Skeletal muscle cell (primary cell): ENCODE measurements at regions not wholly inside any gene's neighbourhood (a gene's known extent, or its start where the extent isn't known, plus 50 kb on each side); places are given as distances from the start of the nearest gene placed in this dataset.
"Not testable (repeated sequence)": the region's sequence is repeated elsewhere in the genome, so short reads cannot be mapped to it uniquely, and the experiment has no call there.

Experiments used
- DNase-seq: peaks from one replicate; pipeline ENCODE4 v3.0.0-alpha.2; 2010; ENCODE audit warnings: low read depth
- H3K4me3 ChIP-seq: 2 replicates; pipeline ENCODE4 v1.5.1; 2011; ENCODE audit warnings: low read depth, mild to moderate bottlenecking, control low read depth, low read length, moderate library complexity

DNA sequence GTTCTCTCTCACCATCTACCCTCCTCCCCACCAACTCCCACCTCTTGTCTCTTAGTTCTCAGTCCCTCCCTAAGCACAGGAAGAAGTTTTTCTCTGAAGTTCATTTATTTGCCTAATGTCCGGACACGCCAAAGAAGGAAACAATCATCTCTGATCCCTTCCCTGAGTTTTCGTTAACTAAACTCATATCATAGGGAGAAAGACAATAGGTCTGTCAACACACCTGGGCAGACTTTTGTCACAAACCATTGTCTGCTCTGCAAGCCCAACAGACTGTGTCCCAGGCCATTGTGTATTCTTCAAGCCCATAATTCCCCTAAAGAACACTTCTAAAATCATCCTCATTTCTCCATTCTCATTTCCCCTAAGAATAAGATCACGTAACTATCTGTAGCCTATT lies 691.0 kb upstream of the MBL2 start:
- DNase-seq, result no peak
- no peak overlapping the region for H3K4me3 ChIP-seq

DNA sequence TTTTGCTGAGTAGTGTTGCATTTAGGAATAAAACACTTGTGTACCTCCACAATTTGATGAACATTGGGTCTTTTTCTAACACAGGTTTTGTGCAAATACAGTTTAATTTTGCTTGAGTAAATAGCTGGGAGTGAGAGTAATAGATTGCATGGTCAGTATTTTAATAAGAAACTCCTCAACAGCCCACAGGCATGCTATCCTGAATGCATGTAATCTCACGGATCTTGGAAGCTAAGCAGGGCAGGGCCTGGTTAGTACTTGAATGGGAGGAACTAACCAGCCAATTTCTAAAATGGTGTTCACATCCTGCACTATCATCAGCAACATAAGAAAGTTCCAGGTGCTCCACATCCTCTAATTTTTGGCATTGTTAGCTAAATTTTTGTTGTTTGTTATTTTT lies 685.4 kb upstream of the MBL2 start:
- no peak overlapping the region for H3K4me3 ChIP-seq
- no peak for DNase-seq

DNA sequence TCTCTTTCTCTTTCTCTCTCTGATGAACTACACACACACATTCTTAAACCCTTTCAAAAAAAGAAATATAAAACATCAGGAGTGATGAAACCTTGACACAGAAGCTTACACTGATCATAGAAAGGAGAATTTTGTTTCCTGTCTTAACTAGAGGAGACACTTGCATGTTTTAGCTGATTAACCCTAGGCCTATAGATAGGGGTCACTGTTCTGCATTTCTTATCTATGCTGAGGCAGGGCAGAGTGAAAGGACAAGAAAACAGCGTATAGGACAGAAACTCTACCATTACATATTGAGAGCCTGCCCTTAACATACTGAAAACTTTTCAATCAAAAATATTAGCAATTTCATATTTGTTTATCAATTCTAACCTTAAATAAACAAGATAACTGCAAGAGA lies 680.6 kb upstream of the MBL2 start:
- DNase-seq, result no peak
- no peak overlapping the region for H3K4me3 ChIP-seq

GRCh38 chr10:53447576-53447975 lies 675.0 kb upstream of the MBL2 start:
- no peak for DNase-seq
- H3K4me3 ChIP-seq, result no peak overlapping the region

DNA sequence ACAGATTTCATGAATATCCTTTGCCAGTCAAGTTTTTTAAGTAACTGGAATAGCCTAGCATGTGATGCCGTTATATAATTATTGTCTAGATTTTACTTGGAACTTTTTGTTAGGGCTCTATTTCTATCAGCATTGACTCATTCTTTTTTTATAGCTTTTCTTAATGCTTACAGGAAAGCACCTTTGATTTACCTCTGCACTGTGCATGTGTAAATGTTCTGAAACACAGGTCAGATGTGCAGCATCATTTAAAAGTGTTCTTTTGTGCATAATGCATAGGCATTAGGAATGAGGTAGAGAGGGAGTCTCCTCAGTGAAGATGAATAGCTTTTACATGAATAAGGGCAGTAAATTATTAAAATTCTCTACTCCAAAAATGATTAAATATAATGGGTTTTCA lies 669.3 kb upstream of the MBL2 start:
- no peak for DNase-seq
- no peak overlapping the region for H3K4me3 ChIP-seq

DNA sequence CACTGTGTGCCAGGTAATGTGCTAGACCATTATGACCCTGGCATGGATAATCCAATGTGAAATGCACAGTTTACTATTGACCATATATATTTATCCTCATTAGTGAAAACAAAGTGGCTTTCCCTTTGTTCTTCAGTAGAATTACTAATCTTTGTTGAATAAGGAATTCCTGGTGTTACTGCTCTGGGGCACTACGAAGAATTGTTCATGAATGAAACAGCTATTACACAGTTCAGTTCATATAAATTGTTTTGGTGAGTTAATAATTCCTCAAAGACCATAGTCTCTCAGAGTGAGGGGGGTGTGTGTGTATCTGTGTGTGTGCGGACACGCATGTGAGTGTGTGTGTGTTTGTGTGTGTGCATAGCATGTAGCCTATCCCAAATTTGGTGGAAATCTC lies 668.0 kb upstream of the MBL2 start:
- H3K4me3 ChIP-seq, result no peak overlapping the region
- DNase-seq, result no peak

DNA sequence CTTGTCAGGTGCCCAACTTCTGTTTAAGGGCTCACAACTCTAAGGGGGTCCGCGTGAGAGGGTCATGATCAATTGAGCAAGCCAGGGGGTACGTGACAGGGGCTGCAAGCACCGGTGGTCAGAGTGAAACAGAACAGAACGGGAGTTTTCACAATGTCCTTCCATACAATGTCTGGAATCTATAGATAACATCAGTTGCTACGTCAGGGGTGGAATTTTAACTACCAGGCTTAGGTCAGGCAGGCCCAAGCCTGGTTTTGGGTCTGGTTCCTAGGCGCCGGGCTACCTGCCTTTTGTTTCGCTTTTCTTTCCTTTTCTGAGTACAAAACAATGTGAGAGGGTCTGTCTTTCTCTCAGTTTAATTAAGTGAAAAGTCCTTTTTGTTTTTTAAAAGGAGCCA lies 666.5 kb upstream of the MBL2 start:
- not testable (repeated sequence) for DNase-seq, H3K4me3 ChIP-seq

GRCh38 chr10:53434413-53434812 lies 661.8 kb upstream of the MBL2 start:
- H3K4me3 ChIP-seq, result no peak overlapping the region
- no peak for DNase-seq

DNA sequence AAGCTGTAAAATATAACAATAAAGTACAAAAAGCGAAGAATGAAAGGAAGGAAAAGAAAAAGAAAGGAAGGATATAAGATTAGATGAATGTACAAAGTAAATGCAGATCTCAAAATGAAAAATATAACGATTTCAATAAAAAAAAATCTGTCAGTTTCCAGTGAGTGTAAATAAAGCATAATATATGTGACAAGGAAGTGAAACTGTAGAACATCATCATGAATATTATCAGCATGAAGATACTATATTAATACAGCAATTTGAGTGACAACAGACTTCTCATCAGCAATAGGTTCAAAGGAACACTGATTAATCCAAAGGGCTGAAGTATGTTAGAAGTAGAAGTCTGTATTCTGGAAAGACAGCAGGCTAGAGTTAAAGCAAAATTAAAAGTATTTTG lies 659.5 kb upstream of the MBL2 start:
- no peak for DNase-seq

DNA sequence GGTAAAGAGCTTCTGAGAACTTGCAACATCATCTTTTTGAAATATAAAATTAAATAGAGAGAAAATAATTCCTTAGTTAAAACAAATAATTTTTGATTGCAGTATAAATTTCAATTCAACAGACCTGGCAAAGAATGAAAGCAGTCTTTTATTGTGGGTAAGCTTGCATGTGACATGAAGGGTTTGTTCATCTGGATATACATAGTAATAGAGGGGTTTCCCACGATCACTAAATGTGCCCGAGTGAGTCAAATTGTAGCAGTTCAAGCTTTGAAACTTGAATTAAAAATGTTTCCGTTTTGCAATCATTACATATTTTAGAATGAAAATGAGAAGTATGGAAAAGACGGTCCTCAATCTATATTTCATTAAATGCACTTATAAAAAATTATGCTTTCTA lies 658.4 kb upstream of the MBL2 start:
- no peak for DNase-seq
- no peak overlapping the region for H3K4me3 ChIP-seq

More for the DNA sequence above, 659.5 kb upstream of the MBL2 start:
- H3K4me3 ChIP-seq, result no peak overlapping the region

DNA sequence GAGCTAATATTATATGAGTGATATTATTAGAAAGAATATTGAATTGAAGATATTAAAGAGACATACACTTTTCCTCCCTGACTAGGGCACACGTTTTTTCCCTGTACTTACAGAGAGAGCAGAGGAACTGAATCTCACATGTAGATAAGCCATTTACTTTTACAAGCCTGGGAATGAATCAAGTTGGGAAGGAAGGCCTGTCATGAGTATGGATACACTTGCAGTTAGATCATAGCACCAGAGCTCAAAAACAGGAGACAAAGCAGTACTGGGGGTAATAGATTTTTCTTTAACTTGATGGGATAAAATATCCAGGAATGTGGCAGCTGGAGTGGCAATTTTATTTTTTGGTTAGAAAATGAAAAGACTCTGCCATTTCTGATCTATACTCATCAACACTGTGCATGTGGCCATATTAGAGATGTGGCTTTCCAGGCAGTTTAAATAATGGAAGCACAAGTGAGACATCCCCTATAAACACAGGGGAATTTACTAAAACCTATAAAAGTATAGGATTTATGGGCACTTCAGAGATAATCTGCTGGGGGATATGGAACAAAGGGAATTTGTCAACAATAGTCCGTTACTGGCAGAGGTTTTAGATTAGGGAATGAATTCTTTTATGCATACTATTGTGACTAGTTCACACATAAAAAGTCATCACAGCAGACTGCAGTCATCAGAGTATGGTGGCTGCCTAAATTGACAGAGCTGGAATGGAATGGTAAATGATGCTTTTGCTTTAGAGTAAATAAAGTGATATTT lies 657.7 kb upstream of the MBL2 start:
- H3K4me3 ChIP-seq, result no peak overlapping the region
- DNase-seq, result no peak

DNA sequence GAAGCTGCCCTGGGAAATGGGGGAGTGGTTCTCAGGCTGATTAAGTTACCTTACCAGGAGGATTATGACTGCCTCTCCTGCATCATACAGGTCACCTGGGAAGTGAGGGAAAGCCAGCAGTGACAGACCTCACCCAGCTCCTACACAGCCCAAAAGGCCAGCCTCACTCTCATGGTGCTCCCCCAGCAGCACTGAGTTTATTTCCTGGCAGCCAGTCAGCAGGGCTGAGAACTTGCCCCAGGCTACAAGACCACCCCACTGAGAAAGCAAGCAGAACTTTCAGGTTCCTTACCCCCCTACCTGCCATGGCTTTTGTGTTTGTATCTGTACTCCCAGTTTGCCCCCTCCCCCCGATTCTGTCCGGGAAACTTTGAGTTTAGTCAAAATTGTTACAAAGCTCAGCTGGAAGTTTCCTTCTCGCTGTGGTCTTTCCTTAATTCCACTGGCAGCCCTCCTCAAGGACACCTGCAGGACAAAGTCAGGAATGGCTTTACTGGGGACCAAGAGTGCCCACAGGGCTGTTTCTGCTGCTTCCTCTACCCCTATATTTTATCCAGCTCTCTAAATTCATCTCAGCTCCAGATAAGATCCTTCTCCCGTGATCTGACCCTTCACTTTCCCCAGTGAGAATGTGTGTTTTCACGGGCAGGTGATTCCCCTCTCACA lies 649.8 kb upstream of the MBL2 start:
- no peak for DNase-seq
- H3K4me3 ChIP-seq, result no peak overlapping the region

DNA sequence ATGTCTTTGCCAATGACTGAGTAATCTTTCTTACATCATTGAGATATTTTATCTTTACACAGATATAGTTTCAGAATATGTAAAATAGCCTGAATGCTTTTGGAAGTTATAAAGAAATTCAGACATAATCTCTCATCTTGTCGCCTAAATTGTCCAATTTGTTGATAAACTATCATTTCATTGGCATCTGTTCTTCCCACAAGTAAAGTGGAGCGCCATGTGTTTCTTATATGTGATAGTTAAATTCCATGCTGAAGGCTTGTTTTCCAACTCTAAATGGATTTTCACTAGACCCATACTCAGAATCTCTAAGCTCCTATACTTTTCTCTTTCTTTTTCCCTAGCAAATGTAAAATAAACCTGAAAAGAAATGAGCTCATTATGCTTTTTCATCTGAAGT lies 640.1 kb upstream of the MBL2 start:
- no peak overlapping the region for H3K4me3 ChIP-seq
- DNase-seq, result no peak

- no peak for DNase-seq
- no peak overlapping the region for H3K4me3 ChIP-seq
Measured at GRCh38 chr10:53406532-53406931, 633.9 kb upstream of the MBL2 start.

DNA sequence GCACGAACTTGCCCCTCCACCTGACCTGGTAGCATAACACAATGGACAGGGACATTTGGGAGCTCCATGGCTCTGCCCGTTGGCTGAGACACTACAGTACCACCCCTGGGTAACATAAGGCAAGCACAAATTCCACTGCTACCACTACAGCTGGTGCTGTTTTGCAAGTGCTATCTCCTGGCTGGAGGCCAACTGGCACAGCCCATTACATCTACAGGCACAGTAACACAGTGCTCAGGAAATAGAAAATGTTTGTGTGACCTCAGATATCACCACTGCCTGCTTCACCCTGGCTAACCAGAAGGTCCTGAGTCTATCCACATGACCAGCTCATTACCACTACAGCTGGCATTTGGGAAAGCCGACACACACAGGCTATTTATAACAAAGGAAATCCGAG lies 631.1 kb upstream of the MBL2 start:
- DNase-seq, result no peak
- H3K4me3 ChIP-seq, result no peak overlapping the region

GRCh38 chr10:53402594-53402993 lies 630.0 kb upstream of the MBL2 start:
- DNase-seq, result no peak
- no peak overlapping the region for H3K4me3 ChIP-seq

- no peak overlapping the region for H3K4me3 ChIP-seq
- no peak for DNase-seq
Measured at GRCh38 chr10:53401536-53401935, 629.0 kb upstream of the MBL2 start.

- H3K4me3 ChIP-seq, result no peak overlapping the region
- no peak for DNase-seq
Measured at GRCh38 chr10:53396876-53397275, 624.3 kb upstream of the MBL2 start.

- H3K4me3 ChIP-seq, result no peak overlapping the region
- no peak for DNase-seq
Measured at GRCh38 chr10:53395449-53395848, 622.9 kb upstream of the MBL2 start.

- no peak for DNase-seq
- H3K4me3 ChIP-seq, result no peak overlapping the region
Measured at GRCh38 chr10:53387562-53387961, 615.0 kb upstream of the MBL2 start.

DNA sequence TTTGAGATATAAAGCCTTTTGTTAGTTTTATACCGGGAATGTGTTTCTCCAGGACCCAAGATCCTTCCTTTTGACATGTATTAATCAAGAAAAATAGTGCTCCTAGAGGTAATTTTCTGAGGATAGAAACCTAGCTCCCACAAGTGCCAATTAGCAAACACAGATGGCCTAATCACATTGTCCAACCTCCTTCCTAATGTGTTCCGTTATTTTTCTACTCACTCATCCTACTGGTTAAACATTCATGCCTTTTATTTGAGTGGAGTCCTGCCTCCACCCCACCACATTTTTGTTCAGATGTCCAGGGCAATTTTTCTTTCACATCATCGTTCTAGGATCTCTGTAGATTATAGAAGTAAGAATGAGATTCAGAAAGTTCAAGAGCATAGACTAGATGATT lies 610.0 kb upstream of the MBL2 start:
- no peak overlapping the region for H3K4me3 ChIP-seq
- DNase-seq, result no peak
